GM18498 (cell line): ENCODE measurements at regions not wholly inside any gene's neighbourhood (a gene's known extent, or its start where the extent isn't known, plus 50 kb on each side); places are given as distances from the start of the nearest gene placed in this dataset.
"Not testable (repeated sequence)": the region's sequence is repeated elsewhere in the genome, so short reads cannot be mapped to it uniquely, and the experiment has no call there.

Source experiments
- ATAC-seq: cut with Tn5 transposase; IDR thresholded peaks from one replicate; pipeline ENCODE4 v1.9.1; 2021; ENCODE audit warnings: mild to moderate bottlenecking, moderate library complexity; ENCODE audit not compliant: unreplicated experiment

- ATAC-seq = no peak
These were observed 176.4 kb upstream of the ID2 start for GRCh38 chr2:8505311-8505920.

GRCh38 chr2:8506746-8507145 is 175.1 kb upstream of the ID2 start:
- ATAC-seq = no peak

- no peak for ATAC-seq
These were observed 173.1 kb upstream of the ID2 start for GRCh38 chr2:8508766-8509165.

GRCh38 chr2:8509621-8510020 is 172.2 kb upstream of the ID2 start:
- no peak for ATAC-seq

DNA sequence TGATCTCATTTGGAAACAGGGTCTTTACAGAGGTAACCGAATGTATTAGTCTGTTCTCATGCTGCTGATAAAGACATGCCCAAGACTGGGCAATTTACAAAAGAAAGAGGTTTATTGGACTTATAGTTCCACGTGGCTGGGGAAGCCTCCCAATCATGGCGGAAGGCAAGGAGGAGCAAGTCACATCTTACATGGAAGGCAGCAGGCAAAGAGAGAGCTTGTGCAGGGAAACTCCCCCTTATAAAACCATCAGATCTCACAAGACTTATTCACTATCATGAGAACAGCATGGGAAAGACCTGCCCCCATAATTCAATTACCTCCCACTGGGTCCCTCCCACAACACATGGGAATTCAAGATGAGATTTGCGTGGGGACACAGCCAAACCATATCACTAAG is 171.8 kb upstream of the ID2 start:
- not testable (repeated sequence) for ATAC-seq

DNA sequence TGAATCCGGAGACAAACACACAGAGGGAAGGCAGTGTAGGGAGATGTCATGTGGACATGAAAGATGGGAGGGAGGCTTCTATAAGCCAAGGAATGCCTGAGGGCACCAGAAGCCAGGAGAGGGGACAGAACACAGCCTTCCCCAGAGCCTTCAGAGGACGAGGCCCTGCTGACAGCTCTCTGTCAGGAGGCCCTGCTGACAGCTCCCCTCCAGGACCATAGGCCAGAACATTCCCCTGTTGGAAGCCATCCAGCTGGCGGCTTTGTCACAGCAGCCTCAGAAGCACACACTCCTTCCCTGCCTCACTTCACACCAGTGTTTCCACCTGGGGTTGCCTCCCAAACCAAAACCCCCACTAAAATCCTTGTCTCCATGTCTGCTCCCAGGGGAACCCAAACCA is 171.3 kb upstream of the ID2 start:
- no peak for ATAC-seq

DNA sequence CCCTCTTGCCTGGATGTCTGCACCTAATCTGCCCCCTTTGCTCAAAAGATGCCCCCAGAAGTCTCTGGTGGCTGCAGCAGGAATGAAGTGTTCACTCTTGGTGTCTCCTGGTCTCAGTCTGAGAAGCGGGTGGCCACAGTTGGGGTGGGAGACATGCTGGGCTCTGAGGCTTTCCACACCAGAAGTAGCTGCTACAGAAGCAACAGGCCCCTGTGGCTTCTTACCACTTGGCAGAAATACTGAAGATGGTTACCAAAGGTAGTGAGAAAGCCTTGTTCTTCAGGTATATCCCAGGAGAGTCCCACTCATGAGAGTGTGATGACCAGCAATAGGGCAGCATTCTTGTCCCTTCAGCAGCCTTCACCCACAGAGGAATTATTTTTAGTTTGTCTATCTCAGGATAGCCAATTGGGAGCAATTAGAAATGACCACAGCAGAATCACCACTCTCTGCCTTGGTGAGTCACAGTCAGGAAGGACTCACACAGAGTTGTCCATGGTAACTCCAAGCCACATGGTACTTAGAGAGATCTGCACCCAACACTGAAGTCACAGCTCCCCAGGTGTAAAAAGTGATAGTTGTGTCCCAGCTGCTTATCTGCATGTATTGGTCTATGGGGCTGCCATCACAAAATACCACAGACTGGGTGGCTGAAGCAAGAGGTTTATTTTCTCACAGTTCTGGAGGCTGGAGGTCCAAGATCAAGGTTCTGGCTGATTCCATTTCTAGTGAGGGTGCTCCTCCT is 169.8 kb upstream of the ID2 start:
- ATAC-seq = no peak

- ATAC-seq = no peak
These were observed 168.1 kb upstream of the ID2 start for GRCh38 chr2:8513601-8514273.

GRCh38 chr2:8514274-8514662 is 167.6 kb upstream of the ID2 start:
- no peak for ATAC-seq

GRCh38 chr2:8514796-8515758 is 166.8 kb upstream of the ID2 start:
- ATAC-seq = peak; percentile 72

- ATAC-seq = peak; percentile 45
These were observed 165.9 kb upstream of the ID2 start for GRCh38 chr2:8515864-8516533.

DNA sequence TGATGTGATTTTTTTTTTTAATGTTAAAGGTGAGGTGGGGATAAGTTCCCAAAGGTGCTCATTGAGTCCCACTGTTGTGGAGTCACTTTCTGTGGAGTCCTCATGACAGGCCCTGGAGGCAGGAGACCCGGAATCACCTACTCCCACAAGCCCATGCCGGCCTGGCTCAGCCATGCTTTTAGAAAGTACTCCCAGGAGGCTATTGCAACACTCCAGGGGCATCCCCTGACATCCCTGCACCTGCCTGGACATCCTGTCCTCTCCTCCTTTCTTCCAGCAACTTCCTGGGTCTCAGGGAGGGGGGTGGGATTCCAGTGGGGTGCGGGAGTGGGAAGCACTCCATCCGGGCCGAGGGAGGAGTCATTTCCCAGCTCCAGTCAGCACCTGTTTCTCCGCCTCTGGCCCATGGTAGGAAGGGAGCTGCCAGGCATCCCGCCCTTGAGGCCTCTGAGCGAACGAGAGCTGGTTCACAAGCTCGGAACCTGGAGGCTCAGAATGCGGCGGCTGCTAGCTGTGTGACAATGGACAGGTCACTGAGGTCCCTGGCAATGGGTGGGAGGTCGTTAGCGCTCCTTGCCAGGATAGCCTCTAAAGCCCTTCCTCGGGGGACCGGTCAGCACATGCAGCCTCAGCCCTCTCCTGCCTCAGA is 163.9 kb upstream of the ID2 start:
- ATAC-seq = no peak

DNA sequence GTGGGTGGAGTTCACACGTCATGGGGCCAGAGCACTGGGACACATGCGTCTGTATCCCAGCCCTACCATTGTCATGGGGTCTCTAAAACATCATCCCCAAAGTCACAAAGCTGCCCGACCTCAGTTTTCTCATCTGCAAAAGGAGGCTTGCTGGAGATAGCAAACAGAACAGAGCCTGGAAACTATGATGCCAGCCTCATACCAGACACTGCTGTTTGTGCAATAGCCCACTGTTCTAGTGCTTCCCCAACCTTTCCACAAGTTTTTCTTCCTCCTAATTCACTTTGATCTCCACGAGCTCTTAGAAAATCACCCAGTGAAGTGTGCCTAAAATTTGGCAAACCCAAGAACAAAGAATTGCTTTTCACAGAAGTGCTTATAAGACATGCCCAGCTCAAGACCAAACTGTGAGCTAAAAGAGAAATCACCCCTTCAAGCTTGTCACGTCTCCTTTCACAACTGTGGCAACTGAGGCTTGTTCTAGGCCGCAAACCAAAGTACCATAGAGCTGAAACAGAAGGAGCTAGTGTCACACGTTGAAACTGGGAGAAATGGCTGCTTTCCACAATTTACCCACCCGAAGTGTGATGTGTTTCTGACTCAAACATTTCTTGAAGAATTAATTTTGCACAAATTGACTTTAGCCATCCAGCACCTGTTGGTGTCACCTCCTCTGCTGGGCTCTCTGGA is 162.7 kb upstream of the ID2 start:
- ATAC-seq = no peak

GRCh38 chr2:8520791-8521344 is 161.0 kb upstream of the ID2 start:
- ATAC-seq = no peak

GRCh38 chr2:8522687-8523086 is 159.2 kb upstream of the ID2 start:
- peak; percentile 21 for ATAC-seq

DNA sequence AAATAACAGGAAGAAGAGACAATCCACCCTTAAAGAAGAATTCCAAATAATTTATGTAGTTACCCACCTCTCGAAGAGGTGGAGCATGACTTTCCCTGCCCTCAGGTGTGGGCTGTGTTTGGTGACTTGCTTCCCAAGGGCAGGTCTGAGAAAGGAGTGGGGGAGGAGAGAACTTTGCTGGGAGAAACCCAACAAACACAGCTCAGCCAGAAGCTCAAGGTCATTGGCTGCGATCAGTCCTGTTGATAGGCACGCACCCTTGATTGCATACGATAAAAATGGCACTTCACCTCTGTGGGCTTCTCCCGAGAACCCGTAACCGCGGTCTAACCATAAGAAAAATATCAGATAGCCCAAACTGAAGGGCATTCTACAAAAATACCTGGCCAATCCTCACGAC is 157.5 kb upstream of the ID2 start:
- no peak for ATAC-seq

- ATAC-seq = no peak
These were observed 157.0 kb upstream of the ID2 start for GRCh38 chr2:8524823-8525222.

- no peak for ATAC-seq
These were observed 156.6 kb upstream of the ID2 start for GRCh38 chr2:8525236-8525581.
